ENCODE measurements at regions not wholly inside any gene's neighbourhood (a gene's known extent, or its start where the extent isn't known, plus 50 kb on each side); places are given as distances from the start of the nearest gene placed in this dataset.

DNA sequence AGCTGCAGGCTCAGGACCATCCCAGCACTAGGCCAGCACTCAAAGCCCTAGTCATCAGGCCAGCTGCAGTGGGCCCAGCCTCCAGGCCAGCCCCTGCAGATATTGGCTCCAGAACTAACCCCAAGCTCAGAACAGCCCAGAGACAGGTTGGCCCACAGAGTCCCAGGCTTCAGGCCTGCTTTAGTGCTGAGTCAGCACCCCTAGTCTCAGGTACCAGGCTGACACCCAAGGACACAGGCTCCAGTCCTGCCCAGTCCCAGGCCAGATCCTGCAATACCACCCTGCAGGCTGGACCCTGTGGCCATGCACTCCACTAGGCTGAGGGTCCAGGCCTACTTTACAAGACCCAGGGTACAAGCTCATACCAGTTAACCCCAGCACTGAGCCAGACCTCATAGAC, 234.4 kb upstream of the GPRIN3 start:
- DNase-seq, result no peak

DNA sequence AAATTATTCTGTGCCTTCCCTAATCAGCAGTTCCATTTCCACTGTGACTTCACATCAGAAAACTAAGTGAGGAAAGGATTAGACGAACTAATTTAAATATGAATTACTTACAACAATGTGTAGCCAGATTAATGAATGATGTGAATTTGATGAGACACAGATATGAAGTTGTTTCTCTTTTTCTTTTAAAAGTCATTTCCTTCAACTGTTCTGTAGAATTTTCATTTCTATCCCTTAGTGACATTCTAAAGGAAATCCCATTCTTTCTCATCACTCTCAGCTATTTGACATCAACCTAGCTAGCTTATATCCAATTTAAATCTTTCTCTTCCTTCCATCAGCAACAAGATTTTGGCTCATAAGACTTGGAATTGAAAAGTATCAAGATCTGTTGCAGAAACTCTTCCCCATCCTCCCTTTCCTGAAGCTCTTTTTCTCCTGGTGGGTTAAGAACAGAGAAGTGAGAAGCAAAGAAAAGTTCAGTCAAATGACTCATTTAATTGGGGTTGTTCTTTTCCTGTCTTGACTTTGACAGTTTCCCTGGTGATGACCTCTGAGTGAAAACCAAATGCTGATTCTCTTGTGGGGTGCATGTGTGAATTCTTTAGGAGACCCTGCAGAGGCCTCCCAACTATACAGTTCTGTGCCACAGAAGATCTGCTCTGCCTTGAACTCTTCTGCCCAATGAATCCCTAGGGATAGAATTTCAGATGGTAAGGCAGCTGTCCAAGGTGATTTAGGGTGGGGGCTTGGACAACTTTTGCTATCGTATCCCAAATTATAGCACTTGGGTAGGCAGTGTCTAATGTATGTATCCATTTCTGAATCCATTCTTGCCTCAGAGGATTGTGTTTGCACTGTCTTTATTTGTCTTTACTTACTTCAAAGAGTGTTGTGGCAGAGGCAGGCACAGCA, 232.5 kb upstream of the GPRIN3 start:
- no peak for DNase-seq

DNA sequence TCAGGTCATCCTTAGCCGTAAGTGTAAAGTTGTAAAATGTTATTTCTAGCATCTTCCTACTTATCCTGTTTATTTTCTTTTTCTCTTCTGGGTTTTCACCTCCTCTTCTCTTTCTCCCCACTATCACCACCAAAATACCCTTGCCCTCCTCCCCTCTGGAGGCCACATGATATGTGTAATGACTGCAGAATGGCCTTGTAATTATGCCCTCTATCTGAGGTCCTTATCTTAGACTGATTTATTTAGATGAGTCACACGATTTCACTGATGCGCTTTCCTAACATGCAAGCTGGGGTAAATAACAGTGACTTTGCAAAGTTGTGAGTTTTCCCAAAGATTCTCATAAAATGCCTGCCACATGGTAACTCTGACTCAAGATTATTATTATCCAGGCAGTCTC, 231.8 kb upstream of the GPRIN3 start:
- no peak for DNase-seq

DNA sequence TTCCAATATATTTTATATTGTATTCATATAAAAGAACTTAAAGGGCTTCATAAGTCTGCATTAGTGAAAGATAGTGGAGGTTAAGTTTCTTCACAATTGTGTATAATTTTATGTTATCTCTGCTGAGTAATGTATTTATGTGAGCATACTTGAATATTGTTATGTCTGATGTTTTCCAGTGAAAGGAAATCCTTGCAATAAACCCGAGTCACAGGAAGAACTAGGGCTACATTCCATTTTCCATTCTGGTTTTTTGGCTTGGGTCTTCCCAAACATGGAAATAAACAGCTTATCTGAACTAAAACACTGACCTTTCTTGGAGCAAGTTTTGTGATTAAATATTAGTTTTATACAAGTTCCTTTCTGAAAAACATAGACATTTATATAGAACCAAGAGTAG, 231.3 kb upstream of the GPRIN3 start:
- no peak for DNase-seq

DNA sequence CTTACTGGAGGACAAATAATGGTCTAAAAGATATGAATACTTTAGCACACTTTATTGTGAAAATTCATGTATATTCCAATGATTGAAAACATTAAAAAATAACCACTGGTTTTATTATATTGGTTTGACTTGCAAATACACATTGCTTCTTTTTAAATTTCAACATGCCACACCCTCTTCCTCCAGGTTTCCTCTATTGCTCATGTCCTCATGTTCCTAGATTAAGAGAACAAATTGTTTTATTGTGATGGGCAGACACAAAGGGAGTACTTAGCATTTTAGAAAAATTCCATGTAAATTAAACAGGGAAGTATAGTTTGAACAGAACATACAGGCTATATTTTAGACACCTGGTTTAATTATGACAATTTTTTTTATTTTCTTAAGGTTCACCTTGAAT, 230.6 kb upstream of the GPRIN3 start:
- DNase-seq, result no peak

DNA sequence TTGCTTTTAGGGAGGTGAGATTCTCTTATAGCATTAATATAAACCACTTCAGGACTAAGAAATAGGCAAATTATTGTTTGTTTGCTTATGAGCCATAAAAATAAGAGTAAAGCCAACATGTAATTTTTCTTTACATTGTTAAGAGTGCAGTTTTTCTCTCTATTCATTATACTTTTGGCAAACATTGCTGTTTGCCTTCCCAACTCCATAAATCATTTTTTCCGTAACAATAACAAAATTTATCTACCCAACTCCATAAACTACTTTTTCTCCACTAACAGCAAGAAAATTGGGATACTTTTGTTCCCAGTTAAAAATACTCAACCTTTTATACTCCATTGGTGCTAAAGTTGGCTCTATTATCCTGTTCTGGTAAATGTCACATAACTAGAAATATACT, 229.7 kb upstream of the GPRIN3 start:
- DNase-seq, result no peak

DNA sequence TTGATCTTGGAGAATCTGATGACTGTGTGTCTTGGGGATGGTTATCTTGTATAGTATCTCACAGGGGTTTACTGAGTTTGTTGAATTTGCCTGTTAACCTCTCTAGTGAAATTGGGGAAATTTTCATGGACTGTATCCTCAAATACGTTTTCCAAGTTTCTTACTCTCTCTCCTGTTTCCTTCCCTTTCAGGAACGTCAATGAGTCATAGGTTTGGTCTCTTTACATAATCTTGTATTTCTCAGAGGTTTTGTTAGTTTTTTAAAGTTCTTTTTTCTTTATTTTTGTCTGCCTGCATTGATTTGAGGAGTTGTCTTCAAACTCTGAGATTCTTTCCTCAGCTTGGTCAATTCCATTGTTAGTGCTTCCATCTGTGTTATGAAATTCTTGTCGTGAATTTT, 227.7 kb upstream of the GPRIN3 start:
- DNase-seq, result no peak

DNA sequence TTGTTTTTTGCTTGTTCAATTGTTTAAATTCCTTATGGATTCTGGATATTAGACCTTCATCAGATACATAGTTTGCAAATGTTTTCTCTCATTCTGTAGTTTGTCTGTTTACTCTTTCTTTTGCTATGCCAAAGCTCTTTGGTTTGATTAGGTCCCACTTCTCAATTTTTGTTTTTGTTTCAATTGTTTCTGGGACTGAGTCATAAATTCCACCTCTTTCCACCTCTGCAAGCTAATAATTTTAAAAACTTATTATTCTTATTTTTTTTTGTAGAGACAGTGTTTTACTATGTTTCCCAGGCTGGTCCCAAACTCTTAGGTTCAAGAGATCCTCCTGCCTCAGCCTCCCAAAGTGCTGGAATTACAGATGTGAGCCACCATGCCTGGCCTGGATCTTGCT, 226.8 kb upstream of the GPRIN3 start:
- no peak for DNase-seq

DNA sequence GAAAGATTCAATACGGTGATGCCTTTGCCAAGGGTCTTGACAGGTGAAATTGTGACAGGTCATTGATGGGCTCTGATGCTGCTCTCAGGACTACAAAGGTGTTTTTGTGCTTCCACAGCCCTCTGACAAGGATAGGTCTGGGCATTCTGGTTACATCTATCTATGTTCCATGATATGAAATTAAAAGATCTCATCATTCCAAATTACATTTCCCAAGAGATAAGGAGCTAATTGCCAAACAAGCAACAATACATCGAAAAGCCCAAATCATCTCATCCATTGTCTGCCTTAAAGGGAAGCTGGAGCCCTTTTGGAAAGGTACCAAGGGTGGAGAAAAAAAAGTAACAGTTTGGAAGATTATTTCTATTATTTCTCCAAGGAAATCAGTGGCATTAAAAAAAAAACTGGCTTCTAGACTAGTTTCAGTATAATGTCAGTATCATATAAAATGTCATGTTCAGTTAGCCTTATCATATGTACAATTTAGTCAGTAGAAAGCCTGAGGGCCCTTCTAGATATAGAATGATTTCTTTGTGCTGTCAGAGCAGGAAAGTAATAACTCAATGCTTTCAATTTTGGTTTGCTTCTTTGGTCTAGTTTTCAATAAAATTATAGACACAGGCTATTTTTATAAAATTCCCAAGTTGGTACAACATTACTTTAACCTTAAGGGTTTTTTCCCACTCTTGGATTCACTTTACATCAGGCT, 224.5 kb upstream of the GPRIN3 start:
- no peak for DNase-seq

DNA sequence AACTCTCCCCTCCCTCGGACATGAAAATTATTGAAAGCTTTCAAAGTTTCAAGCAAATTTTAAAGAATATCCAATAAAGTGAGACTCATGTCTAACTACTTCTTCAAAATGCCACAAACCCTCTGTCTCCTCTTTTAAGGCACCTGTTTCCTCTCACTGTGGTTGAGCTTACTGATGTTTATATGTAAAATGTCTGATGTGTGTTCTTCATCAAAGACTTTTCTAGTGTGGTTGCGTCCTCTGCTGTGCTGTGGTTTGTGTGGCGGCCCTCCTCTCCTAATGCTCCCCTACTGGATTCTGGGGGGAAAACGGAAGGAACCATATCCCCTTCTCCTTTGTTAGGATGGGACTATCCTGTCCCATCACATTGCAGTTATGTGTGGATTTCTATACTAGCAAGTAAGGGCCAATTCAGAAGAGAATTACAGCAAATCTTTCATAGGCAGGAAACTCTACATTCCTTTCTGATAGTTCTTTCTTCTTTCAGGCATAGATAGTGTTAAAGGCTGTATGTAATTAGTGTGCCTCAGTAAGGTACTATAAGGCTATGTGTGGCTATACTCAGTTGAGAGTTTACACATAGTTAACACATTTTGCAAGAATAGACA, 221.0 kb upstream of the GPRIN3 start:
- DNase-seq, result no peak

DNA sequence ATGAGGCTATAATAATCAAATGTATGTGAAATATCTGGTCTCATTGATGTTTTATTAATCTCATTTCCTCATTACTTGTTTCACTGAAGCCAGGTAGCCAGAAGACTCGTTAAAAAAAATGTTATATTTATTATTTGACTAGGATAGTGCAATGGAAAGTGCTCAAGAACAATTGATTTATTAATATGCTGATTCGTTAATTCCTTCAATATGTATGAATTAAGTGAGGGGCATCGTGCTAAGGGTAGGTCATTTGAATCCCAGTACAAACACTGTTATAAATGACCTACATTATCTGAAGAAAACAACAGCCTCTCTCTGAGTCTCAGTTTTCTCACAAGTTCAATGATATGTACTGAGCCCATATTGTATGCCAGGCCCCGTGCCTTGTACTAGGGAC, 214.2 kb upstream of the GPRIN3 start:
- DNase-seq, result no peak

DNA sequence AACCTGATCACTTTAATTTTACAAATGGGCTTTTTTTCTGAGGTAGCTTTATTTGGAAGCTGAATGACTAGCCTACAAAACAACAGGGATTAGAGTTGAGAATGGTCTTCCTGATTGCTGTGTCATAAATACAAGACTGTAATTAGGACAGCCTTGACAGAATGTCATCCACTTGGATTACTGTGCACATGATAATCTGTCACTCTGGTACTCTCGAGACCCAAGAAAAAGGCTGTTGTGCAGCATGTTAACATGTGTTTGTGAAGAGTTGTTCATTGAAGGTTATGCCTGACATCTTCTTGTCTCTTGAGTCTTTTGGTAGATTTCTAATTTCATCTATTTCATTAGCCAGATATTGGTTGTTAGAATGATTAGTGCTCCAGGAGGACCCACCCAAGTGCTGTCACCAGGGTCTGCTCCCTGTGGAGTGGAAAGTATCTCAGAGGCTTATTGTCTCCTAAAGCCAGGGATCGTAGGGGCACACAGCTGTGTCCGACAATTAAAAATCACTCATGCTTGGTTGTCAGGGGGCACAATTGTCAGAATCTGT, 212.2 kb upstream of the GPRIN3 start:
- DNase-seq, result no peak

DNA sequence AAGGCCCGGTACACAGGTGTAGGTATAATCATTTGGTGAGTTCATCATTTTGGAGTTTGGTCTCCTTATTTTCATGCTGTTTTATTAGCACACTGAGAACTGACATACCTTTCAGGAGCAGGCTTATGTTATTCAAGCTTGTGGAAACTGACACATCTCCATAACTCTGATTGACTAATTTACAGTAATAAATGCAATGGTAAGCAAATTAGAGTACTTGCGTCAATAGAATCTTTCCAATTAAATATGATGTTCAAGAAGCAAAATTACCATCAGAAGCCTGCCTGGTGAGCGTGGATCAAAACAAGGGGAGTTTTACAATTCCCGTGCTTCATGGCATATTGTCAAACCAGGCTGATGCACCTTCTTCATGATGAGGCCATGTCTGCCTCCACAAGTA, 210.7 kb upstream of the GPRIN3 start:
- no peak for DNase-seq

DNA sequence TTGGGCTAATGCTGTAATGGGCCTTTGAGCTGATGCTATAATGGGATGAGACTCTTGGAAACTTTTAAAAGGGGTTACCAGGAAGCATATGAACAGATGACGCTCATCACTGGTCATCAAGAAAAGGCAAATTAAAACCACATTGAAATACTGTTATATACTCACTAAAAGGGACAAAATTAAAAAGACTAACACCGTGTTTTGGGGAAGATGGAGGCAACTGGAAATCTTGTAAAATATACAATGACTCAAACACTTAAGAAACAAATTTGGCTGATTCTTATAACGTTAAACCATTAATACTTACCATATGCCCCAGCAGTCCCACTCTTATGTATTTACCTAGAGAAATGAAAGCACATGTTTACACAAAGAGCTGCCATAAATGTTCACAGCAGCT, 207.2 kb upstream of the GPRIN3 start:
- no peak for DNase-seq

DNA sequence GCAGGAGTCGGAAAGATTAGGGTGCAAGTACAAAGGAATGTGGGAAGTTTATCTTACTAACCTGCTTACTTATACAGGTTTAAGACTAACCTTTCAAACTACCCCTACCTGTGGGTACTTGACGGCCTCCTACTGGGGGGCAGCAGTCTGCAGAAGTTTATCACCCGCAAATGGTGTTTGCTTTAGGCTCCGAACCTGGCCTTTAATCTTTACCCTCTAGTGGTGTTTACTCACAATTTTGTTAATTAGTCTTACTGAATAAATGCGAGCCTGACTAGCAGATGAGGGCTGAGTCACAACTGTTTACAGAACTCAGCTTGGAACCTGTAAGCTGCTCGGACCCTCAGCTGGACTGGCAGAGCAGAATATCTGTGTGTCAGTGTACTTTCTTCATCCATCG, 204.2 kb upstream of the GPRIN3 start:
- DNase-seq, result no peak

DNA sequence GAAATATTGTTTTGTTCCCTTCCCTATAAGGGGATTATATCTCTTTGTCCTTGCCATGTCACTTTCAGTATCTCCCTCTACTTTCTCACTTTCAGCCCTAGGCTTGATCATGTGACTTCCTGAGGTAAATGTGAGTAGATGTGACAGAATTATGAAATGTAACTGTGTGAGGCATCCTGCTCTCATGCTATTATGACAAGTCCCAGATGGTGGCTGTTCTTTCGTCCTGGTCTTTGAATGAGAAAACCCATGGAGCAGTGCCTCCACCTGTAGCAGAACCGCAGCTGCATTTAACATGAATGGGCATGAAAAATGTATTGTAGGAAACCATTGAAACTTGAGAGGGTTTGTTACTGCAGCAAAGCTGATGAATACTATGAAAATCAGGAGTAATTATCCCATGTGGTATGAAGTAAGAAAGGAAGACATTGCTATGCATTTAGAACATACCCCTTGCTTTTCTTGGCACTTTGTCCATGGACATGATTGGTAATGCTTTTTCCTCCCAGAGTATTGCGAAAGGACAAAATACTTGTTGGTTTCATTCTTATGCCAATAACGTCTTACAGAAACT, 202.2 kb upstream of the GPRIN3 start:
- DNase-seq, result no peak

DNA sequence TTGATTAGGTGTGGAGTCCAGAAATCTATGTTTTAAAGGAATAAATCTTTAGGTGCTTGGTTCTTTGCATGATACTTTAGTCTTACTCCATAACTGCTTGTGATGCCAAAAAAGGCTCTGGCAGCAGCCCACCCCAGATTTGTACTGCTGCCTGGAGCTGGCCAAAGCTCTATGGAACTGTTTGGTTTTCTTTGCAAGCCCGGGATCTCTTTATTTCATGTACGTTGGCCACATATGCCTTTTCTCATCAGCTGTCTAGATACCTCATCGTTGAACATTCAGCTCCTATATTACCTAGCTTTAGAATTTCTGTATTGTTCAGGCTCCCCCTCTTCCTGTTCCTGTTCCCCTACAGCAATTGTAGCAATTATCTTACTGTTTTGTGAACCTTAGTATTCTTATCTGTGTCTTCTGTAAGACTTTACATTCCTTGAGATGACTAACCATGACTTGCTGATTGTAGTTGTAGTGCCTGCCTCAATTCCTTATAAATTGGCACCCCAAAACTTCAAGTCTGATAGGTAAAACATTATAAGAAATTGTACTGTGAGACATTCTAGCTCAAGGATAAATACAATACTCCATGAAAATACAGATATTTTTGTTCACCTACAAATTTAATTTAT, 199.4 kb upstream of the GPRIN3 start:
- no peak for DNase-seq

DNA sequence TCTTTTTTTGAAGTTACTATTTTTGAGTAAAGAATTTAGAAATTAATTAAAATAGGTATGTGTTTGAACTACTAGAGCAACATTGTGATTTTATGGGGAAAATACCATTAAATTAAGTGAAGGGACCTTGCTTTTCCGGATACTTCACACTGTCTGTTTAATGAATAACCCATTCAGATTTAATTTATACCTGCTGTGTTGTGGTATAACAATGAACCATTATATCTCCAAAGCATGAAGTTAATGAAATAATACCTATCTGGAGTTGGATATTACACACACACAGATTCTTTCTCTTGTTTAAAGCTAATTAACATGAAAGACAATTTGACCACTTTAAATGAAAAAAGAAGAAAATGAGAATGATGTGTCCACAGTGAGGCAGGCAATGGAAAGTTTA, 195.0 kb upstream of the GPRIN3 start:
- DNase-seq, result no peak

DNA sequence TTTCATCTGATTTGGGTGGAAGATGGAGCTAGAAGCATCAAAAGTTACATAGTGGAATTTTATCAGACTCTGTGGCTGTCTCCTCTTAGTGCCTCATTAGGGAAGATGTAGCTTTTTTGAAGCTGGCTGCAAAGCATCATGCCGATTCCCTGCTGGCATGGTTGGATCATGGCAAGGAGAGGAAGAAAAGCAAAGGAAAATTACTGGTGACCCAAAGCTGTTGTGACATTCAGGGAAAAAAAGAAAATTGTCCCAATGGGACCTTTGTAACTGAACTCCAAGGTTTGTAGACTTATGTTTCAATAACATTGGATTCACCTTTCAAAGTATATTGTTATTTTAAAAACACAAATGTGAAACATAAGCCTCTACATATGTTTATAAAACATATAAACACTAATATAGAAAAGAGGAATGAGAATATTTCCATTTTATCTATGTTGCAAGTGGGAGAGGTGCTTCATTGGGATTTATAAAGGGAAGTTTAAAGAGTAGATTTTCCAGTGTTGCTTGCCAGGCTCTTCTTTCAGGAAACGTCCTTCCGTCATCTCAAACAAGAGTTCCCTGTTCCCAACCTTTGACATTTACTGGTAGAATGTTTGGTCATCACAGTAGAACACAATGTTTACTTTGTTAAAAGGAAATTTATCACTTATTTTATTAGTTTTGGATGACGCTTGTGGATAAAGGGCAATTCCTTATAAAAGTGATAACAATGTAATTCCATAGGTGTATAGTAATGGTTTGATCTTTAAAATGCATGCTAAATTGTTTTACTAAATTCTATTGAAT, 190.1 kb upstream of the GPRIN3 start:
- DNase-seq, result no peak

DNA sequence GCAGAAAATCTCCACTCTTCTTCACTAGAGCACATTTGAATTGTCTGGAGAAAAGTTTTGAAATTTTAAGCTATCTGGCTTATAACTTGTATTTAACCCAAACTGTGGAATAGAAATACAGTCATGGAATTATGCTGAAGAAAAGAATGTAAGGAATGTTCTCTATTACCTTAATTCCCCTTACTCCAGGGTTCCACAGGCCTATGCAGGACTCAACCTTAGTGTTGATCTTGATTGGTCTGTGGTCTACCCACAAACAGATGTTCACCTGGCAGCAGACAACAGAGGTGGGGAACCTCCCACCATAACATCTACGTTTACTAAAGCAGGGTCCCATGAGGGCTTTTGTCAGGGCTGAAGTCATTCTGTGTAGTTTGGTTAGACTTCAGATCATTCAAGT, 189.3 kb upstream of the GPRIN3 start:
- DNase-seq, result no peak

DNA sequence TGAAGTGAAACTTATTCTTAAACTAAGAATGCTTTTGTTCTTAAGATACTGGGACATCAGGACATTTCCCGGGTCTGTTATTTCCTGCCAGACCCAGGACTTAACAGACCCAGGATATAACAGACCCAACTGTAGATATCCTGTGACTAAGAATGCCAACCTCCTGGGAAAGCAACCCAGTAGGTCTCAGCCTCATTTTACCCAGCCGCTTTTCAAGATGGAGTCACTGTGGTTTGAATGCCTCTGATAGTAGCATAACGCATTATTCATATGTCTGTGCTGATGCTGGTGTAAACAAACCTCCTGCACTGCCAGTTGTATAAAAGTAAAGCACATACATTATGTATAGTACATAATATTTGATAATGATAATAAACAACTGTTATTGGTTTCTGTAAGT, 185.8 kb upstream of the GPRIN3 start:
- no peak for DNase-seq

DNA sequence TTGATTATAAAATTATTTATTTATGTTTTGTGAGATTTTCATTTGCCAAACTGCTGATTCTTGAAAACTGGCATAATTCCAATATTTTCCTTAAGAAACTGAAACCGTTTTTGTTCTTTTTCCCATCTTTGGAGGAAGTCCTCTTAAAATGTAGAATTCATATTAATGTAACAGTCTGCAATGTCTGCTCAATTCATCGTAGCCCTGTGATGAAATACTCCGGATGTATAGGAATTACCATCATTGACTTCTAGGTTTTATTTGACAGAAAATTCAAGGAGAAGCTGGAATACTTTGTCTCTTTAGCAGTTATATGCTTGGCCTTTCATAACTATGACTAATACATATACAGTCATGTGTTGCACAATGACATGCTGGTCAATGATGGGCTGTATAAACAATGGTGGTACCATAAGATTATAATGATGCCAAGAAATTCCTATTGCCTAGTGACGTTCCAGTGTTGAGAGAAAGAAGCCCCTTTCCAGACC, 185.0 kb upstream of the GPRIN3 start:
- no peak for DNase-seq

Data from right forelimb (tissue), 1 donor.